Cerebellar cortex (tissue), 1 donor: ENCODE measurements at regions not wholly inside any gene's neighbourhood (a gene's known extent, or its start where the extent isn't known, plus 50 kb on each side); places are given as distances from the start of the nearest gene placed in this dataset.
A peak's percentile ranks its signal among the peaks of the same experiment; 100 is the strongest.

Source experiments
- DNase-seq: peaks from one replicate; pipeline ENCODE4 v3.0.0-alpha.2; 2015; ENCODE audit warnings: low spot score

GRCh38 chr9:90948156-90948555, 146.5 kb downstream of the SYK start:
- no peak for DNase-seq

- no peak for DNase-seq
Observed at GRCh38 chr9:90950600-90950999, 149.0 kb downstream of the SYK start.

DNA sequence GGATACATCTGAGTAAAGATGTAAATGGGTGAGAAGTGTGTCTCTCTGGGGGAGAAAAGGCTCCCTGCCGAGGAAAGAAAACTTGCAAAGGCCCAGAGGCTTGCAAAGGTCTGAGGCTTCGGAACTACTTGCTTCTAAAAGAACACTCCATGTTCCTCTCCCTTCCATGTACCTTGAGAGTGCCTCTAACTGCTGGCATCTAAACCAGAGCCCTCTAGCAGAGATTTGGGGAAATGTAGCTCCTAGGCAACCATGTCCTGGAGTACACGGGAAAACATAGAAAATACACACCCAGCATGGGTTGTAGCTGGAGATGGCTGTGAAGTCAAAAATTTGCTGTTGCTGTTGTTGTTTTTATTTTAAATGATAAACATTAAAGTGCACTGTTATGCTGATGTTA, 151.6 kb downstream of the SYK start:
- peak; percentile 24 for DNase-seq

- no peak for DNase-seq
Observed at GRCh38 chr9:90953805-90954204, 152.2 kb downstream of the SYK start.

GRCh38 chr9:90956026-90956810, 154.6 kb downstream of the SYK start:
- DNase-seq: no peak

- no peak for DNase-seq
Observed at GRCh38 chr9:90958328-90958727, 156.7 kb downstream of the SYK start.

DNA sequence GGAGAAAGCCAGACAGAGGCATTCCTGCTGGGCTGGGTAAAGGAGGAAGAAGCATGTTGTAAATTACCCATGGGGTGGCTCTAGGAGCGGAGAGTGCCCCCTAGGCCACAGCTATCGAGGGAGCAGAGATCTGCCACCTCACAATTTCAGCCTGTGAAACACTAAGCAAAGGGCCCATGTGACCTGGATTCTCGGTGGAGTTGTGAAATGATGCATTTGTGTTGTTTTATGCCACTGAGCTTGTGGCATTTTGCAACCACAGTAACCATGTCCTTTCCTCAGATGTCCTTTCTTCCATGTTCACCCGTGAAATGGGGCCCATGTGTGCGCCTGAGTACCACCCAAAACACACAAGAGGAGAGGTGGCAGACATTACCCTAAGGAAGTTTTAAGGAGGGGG, 159.3 kb downstream of the SYK start:
- DNase-seq: no peak

- DNase-seq: no peak
Observed at GRCh38 chr9:90961375-90961774, 159.8 kb downstream of the SYK start.

- DNase-seq: no peak
Observed at GRCh38 chr9:90964101-90965020, 162.7 kb downstream of the SYK start.

GRCh38 chr9:90965226-90966030, 163.8 kb downstream of the SYK start:
- DNase-seq: no peak

DNA sequence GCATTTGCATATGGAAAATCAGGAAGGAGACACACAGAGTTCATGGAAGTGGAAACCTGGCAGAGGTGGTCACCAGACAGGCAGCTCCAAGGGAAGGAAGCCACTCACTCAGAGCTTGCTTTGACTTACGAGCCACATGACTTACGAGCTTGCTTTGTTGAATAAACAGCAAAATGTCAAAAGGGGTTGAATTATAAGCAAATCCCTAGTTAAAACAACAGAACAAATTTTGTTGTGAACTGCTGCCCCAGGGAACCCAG, 164.3 kb downstream of the SYK start:
- DNase-seq: no peak

DNA sequence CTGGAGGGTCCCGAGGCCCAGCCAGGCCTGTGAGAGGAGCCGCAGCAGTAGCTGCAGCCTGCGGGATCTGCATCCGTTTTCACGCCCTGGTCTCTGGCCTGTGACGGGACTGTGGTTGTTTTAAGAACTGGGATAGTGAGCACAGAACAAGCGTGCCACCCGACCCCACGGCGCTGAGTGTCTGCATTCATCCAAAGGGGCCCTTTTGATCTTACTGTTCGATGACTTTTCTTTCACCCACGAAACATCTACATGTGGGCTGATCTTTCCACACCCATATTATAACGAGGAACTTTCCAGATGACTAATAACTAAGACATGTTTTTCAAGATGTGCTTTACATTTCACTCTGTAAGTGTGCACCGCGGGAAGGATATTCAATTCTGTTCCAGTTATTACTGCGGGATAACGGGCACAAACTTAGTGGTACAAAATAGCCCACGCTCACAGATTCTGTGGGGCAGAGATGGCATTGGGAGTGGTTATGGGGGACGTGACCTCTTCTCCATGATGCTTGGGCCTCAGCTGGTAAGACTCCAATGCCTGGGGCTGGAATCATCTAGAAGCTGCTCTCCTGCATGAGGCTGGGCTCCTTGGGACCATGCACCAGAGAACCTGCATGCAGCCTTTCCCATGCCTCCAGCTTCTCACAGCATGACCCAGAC, 165.0 kb downstream of the SYK start:
- no peak for DNase-seq

- DNase-seq: no peak
Observed at GRCh38 chr9:90967145-90967538, 165.5 kb downstream of the SYK start.

GRCh38 chr9:90969021-90969675, 167.5 kb downstream of the SYK start:
- no peak for DNase-seq

GRCh38 chr9:90970608-90971007, 169.0 kb downstream of the SYK start:
- DNase-seq: no peak

DNA sequence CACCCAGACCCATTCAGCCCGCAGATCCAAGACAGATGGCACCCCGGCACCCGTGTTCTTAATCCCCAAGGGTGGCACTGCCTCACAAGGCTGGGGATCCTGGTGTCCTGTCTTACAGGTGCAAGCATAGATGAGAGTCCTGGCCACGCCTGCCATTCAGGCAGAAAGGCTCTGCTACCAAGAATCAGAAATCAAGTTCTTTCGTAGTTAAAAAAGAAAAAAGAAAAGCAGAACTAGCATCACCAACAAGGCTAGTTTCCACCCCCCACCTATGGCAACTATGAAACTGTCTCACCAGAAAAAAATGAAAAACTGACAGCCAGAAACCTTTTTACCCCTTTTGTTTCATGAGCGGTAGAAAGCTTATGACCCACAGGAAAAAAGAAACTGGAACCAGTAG, 170.4 kb downstream of the SYK start:
- no peak for DNase-seq

- DNase-seq: no peak
Observed at GRCh38 chr9:90974016-90974415, 172.4 kb downstream of the SYK start.

GRCh38 chr9:90974643-90975245, 173.1 kb downstream of the SYK start:
- DNase-seq: no peak

GRCh38 chr9:90975781-90976538, 174.3 kb downstream of the SYK start:
- peak; percentile 74 for DNase-seq

DNA sequence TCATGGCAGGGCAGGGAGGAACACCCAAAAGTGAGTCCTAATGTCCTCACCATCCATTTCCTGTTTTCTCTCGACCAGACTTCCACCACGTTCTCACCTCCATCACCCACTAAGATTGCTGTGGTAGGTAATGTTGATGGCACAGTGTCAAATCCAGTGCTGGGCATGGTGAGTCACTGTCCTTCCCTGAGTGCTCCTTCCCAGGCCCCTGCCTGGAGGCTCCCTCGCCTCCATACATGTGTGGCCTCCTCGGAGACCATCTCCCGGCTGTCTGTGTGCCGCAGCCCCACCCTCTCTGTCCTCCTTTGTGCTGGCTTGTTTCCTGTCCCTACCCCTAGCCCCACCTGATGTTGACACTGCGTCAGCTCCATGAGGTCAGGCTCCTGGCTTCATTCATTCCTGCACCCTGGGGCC, 177.5 kb downstream of the SYK start:
- DNase-seq: no peak
